AG09319 (cell line): ENCODE measurements at regions not wholly inside any gene's neighbourhood (a gene's known extent, or its start where the extent isn't known, plus 50 kb on each side); places are given as distances from the start of the nearest gene placed in this dataset.

ENCODE experiments used
- DNase-seq: peaks from one replicate; pipeline ENCODE4 v3.0.0-alpha.2; 2010; ENCODE audit warnings: low read depth; ENCODE audit errors: extremely low read depth
- TF ChIP-seq, protein P1 (sequence below): IDR thresholded peaks from 2 replicates; pipeline ENCODE4 v1.5.1; 2011; ENCODE audit warnings: low read depth, mild to moderate bottlenecking, inconsistent platforms, low read length, moderate library complexity

DNA sequence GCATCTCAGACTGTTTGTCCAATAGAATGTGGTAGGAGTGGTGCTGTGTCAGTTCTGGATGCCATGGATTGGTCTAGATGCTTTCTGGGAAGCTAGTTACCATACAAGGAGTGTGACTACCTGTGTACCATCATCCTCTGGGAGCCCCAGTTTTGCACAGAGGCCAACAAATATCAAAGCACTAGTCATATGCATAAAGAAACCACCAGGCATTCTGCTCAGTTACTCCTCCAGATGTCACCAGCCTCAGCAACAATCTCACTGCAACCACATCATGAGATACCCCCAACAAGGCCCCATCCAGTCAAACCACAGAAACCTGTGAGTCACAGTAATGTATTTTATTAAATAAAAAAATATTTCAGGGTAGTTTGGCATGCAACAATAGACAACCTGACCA lies 435.8 kb upstream of the CPEB2 start:
- TF ChIP-seq, protein P1, sequence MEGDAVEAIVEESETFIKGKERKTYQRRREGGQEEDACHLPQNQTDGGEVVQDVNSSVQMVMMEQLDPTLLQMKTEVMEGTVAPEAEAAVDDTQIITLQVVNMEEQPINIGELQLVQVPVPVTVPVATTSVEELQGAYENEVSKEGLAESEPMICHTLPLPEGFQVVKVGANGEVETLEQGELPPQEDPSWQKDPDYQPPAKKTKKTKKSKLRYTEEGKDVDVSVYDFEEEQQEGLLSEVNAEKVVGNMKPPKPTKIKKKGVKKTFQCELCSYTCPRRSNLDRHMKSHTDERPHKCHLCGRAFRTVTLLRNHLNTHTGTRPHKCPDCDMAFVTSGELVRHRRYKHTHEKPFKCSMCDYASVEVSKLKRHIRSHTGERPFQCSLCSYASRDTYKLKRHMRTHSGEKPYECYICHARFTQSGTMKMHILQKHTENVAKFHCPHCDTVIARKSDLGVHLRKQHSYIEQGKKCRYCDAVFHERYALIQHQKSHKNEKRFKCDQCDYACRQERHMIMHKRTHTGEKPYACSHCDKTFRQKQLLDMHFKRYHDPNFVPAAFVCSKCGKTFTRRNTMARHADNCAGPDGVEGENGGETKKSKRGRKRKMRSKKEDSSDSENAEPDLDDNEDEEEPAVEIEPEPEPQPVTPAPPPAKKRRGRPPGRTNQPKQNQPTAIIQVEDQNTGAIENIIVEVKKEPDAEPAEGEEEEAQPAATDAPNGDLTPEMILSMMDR, result no peak
- DNase-seq, result no peak

- DNase-seq, result no peak
- TF ChIP-seq, protein P1, result no peak
Measured at GRCh38 chr4:14568351-14568750, 433.9 kb upstream of the CPEB2 start.

GRCh38 chr4:14575289-14575688 lies 427.0 kb upstream of the CPEB2 start:
- TF ChIP-seq, protein P1, result no peak
- DNase-seq, result no peak

DNA sequence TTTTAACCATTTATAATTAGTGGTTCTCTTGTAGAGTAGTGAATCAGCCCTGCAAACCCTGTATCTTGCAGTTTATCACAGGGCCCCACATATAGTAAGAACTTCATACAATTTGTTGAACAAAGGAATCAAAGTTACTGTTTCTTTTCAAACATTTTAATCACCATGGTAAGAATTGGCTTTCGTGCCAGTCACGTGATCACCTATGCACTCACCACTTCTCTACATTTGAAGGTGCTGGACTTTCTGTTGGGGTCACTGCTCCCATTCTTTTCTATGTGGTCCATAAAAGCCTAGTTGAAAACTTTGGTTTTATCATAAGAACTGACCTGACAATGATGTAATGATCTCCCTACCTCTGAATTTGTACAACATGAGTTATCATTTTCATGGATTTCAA lies 426.4 kb upstream of the CPEB2 start:
- TF ChIP-seq, protein P1, result no peak
- no peak for DNase-seq

DNA sequence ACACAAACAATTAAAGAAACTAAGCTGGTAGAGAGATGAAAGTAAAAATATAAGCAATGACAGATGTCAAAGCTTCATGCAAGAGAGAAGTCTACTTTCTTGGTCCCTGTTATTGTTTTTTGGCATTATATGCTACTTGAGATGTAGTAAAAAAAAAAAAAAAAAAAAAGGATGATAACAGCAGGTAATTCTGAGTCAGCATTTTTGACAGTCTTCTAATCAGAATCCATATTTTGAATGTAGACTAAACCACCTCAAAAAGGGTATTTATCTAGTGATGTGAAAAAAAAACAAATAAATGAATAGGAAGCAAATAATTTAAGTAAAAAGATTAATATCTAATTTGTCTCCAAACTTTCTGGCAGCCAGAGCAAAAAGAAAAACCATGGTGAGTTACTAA lies 422.2 kb upstream of the CPEB2 start:
- no peak for DNase-seq
- TF ChIP-seq, protein P1, result no peak

DNA sequence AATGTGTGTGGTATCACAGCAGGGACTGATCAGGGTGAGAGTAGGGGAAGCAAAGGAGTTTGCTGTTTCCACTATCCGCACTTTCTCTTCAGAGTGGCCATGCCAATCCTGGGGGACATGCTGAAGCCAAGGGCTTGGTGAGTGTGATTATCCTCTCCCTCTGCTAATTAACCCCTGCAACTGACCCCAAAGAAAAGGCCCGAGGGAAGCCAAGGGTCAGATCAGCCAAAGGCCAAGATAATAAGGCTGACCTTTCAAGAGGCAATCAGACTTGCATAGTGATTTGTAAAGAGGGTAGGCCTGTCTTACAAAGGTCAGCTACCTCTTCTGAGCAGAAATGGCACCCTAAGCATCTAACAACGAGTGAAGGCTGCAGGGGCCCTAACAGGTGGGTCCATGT lies 420.5 kb upstream of the CPEB2 start:
- TF ChIP-seq, protein P1, result no peak
- no peak for DNase-seq

DNA sequence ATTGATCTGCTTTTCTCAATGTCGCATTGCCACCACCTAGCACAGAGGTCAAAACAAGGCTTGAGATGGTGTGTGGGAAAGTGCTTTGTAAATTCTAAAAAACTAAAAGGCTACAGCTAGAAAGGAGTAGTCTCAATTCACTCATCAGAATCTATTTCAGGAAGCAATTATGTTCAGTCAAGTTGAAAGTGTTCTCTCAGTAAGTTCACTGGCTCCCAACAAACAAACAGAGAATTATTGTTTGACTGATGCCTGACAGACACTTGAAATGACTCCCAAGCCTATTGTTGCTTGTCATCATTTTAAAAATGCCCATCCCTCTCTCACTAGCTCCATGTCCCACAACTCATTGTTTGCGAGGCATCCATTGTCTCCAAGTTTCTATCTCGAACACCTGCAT lies 419.6 kb upstream of the CPEB2 start:
- DNase-seq, result no peak
- TF ChIP-seq, protein P1, result no peak

DNA sequence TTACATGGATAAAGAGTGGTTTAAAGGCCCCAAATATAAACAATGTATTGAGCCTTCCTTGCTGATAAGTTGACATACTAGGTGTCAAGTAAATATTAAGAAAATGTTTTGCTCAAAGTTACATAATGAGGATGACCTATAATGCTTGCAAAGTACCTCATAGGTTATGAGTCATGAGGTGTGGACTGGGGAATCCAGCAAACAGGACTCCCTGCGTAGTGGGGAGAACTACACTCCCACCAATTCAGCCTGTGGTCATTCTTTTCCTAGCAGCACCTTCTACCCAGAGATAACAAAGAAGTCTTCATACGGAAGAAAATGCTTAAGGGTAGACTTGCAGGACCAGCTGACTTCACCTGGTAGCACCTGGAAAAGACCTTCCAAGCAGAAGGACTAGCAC lies 418.9 kb upstream of the CPEB2 start:
- TF ChIP-seq, protein P1, result no peak

More for the DNA sequence above, 418.9 kb upstream of the CPEB2 start:
- DNase-seq, result no peak
